ENCODE measurements at regions not wholly inside any gene's neighbourhood (a gene's known extent, or its start where the extent isn't known, plus 50 kb on each side); places are given as distances from the start of the nearest gene placed in this dataset.

DNA sequence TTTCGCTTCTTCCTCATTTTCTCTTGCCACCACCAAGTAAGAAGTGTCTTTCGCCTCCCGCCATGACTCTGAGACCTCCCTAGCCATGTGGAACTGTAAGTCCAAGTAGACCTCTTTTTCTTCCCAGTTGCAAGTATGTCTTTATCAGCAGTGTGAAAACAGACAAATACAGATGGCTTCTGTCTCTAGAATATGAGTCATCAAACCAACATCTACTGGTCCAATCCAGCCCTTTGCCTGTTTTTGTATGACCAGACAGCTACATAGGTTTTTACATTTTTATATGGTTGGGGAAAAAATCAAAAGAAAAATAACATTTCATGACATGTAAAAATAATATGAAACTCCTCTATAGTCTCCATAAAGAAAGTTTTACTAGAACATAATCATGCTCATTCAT lies 118.7 kb upstream of the PTPRG start:
- TF ChIP-seq, protein P1, sequence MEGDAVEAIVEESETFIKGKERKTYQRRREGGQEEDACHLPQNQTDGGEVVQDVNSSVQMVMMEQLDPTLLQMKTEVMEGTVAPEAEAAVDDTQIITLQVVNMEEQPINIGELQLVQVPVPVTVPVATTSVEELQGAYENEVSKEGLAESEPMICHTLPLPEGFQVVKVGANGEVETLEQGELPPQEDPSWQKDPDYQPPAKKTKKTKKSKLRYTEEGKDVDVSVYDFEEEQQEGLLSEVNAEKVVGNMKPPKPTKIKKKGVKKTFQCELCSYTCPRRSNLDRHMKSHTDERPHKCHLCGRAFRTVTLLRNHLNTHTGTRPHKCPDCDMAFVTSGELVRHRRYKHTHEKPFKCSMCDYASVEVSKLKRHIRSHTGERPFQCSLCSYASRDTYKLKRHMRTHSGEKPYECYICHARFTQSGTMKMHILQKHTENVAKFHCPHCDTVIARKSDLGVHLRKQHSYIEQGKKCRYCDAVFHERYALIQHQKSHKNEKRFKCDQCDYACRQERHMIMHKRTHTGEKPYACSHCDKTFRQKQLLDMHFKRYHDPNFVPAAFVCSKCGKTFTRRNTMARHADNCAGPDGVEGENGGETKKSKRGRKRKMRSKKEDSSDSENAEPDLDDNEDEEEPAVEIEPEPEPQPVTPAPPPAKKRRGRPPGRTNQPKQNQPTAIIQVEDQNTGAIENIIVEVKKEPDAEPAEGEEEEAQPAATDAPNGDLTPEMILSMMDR (IDR thresholded peaks at IDR 0.05): no peak
- TF ChIP-seq POLR2AphosphoS5 (IDR thresholded peaks at IDR 0.05) (no peak), POLR2A (IDR thresholded peaks at IDR 0.05) (no peak)

All from transverse colon (tissue), 4 donors.